ENCODE measurements at regions not wholly inside any gene's neighbourhood (a gene's known extent, or its start where the extent isn't known, plus 50 kb on each side); places are given as distances from the start of the nearest gene placed in this dataset.

DNA sequence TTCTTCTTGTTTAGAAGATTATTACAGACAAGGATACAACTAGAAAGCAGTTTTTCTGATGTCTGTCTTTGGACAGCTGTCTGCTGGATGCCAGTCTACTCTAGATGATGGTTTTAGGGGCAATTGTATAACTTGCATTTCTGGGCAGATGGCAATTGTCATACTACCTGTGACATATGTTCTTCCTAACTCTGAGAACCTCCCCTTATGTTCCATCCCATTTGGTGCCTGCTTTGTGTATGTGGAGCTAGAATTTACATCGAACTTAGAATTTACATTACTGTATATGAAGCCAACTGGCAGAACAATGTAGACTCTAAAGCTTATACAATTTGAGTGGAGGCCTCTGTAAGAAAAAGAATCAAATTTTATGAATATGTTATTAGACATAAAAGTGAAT, 430.2 kb upstream of the SEL1L start:
- Histone ChIP-seq H3K9me3 (ENCODE audit: control insufficient read depth, low read length) (no peaks in the 10 kb centered on the region), H3K4me3 (ENCODE audit: low read length) (no peak overlapping the region), H3K36me3 (ENCODE audit: control insufficient read depth, insufficient read depth, low read length, severe bottlenecking) (no peaks in the 10 kb centered on the region), H3K9ac (ENCODE audit: low read length) (no peak overlapping the region), H3K4me1 (ENCODE audit: control insufficient read depth, insufficient read depth, low read length) (no peaks in the 10 kb centered on the region), H3K27me3 (replicated peaks; ENCODE audit: control insufficient read depth, insufficient read depth, low read length) (no peaks in the 10 kb centered on the region)
- no peak for DNase-seq (ENCODE audit: low read depth)

DNA sequence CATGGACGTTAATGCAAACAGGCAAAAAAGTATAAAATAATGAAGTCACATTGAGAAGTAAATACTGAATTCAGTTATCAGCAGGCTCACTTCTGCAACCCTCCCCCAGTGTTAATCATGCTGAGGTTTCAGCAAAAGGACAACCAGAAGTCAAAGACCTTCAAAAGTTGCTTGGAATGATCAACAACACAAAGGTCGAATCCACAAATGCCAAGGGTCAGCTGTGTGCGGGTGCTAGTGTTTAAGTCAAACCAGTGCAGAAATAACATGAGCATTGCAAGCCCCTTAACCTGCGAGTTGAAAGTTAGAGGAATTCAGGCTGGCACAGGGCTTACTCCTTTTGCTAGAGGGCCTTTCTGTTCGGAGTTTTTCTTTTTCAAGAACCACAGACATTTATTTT, 436.7 kb upstream of the SEL1L start:
- H3K9ac ChIP-seq (ENCODE audit: low read length) = no peak overlapping the region
- no peak overlapping the region for H3K4me3 ChIP-seq (ENCODE audit: low read length)
- no peak for DNase-seq (ENCODE audit: low read depth)
- no peaks in the 10 kb centered on the region for H3K4me1 ChIP-seq (ENCODE audit: control insufficient read depth, insufficient read depth, low read length)
- H3K27me3 ChIP-seq (replicated peaks; ENCODE audit: control insufficient read depth, insufficient read depth, low read length) = no peaks in the 10 kb centered on the region
- H3K36me3 ChIP-seq (ENCODE audit: control insufficient read depth, insufficient read depth, low read length, severe bottlenecking) = no peaks in the 10 kb centered on the region
- H3K9me3 ChIP-seq (ENCODE audit: control insufficient read depth, low read length) = no peaks in the 10 kb centered on the region

DNA sequence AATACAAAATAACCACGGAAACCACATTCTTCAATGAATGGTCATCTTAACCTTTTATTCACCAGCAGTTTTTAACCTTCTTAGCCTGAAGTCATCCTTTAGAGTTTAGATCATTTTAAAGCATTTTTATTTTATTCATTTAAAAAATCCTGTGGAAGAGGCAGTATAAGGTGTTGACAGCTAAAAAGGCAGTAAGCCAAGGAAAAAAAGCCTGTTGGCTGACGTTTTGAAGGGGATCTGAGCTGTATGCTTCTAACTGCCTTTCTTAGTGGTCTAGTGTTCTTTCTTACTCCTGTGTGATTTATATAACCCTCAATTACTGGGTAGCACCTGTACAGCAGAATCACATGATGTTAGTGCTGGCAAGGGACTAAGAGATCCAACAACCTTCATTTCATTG, 438.3 kb upstream of the SEL1L start:
- no peaks in the 10 kb centered on the region for H3K9me3 ChIP-seq (ENCODE audit: control insufficient read depth, low read length)
- H3K27me3 ChIP-seq (replicated peaks; ENCODE audit: control insufficient read depth, insufficient read depth, low read length) = no peaks in the 10 kb centered on the region
- H3K4me1 ChIP-seq (ENCODE audit: control insufficient read depth, insufficient read depth, low read length) = no peaks in the 10 kb centered on the region
- no peak for DNase-seq (ENCODE audit: low read depth)
- no peak overlapping the region for H3K9ac ChIP-seq (ENCODE audit: low read length)
- H3K4me3 ChIP-seq (ENCODE audit: low read length) = no peak overlapping the region
- H3K36me3 ChIP-seq (ENCODE audit: control insufficient read depth, insufficient read depth, low read length, severe bottlenecking) = no peaks in the 10 kb centered on the region

DNA sequence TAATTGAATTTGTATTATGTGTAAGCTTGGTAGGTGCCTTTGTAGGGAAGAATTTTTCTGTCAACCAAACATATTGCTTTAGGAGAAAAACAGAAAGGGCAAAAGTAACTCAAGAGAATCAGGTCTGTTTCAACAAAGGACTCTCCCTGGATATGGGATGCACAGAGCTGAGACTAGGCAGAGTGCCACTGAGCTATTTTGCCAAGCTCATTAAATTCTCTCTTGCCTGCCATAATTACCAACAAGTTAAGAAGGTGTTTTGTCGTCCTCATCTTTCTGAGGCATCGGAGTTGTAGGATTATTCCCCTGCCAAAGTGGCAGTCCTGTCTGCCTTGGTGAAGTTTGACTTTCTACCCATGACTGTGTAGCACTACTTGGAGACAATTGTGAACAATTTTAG, 438.9 kb upstream of the SEL1L start:
- H3K36me3 ChIP-seq (ENCODE audit: control insufficient read depth, insufficient read depth, low read length, severe bottlenecking) = no peaks in the 10 kb centered on the region
- no peak for DNase-seq (ENCODE audit: low read depth)
- no peaks in the 10 kb centered on the region for H3K27me3 ChIP-seq (replicated peaks; ENCODE audit: control insufficient read depth, insufficient read depth, low read length)

DNA sequence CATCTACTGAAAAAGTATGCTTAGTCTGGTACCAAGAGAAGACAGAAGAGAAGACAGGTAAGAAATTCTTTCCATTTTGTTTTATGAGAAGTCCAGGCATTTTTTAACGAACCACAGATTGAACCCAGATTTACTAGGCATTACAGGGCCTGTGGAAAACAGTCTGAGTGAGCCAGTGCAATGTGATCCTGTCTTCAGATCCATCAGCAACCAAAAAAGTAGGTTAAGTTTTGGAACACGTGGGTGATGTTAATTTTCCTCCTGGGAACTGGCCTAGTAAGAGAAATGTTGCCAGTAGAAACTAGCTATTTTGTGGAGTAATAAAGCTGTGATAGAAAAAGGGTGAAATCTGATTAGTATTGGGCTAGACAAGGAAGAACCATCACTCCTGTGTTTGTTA, 440.9 kb upstream of the SEL1L start:
- H3K4me1 ChIP-seq (ENCODE audit: control insufficient read depth, insufficient read depth, low read length) = no peaks in the 10 kb centered on the region
- H3K9me3 ChIP-seq (ENCODE audit: control insufficient read depth, low read length) = no peaks in the 10 kb centered on the region
- H3K4me3 ChIP-seq (ENCODE audit: low read length) = no peak overlapping the region
- no peak for DNase-seq (ENCODE audit: low read depth)
- H3K9ac ChIP-seq (ENCODE audit: low read length) = no peak overlapping the region
- H3K27me3 ChIP-seq (replicated peaks; ENCODE audit: control insufficient read depth, insufficient read depth, low read length) = no peaks in the 10 kb centered on the region
- no peaks in the 10 kb centered on the region for H3K36me3 ChIP-seq (ENCODE audit: control insufficient read depth, insufficient read depth, low read length, severe bottlenecking)

More for the DNA sequence above, 438.9 kb upstream of the SEL1L start:
- H3K9me3 ChIP-seq (ENCODE audit: control insufficient read depth, low read length) = no peaks in the 10 kb centered on the region
- no peak overlapping the region for H3K4me3 ChIP-seq (ENCODE audit: low read length)
- no peak overlapping the region for H3K9ac ChIP-seq (ENCODE audit: low read length)
- no peaks in the 10 kb centered on the region for H3K4me1 ChIP-seq (ENCODE audit: control insufficient read depth, insufficient read depth, low read length)

DNA sequence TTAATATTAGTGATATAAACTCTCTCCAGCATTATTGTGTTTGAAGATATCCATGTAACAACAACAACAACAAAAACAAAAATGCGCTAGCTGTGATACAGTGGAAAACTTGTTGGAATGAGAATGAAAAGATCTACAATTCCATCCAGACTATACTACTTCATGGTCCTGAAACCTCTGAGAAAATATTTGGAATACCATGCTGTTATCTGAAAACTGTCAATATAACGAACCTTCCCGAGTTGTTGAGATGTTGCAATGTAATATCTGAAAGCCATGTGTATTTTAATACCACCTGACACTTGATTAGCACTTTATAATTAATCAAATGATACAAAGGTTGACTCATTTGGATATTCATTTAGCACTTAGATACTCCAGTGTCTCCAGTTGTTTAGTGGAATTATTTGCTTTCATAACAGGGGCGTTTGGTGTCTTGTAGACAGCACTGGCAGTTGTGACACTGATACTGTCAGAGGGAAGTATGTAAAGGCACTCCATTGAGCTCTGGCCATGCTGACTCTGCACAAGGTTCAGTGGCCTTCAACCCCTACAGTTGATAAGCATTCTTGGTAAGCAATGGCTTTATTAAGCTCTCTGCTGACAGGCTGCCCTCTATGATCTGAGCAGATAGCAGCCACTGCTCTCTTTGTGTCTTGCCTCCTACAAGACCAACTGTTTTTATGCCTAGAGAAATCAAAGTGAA, 447.1 kb upstream of the SEL1L start:
- Histone ChIP-seq H3K9me3 (ENCODE audit: control insufficient read depth, low read length) (no peaks in the 10 kb centered on the region), H3K4me1 (ENCODE audit: control insufficient read depth, insufficient read depth, low read length) (no peaks in the 10 kb centered on the region), H3K4me3 (ENCODE audit: low read length) (no peak overlapping the region), H3K9ac (ENCODE audit: low read length) (no peak overlapping the region), H3K36me3 (ENCODE audit: control insufficient read depth, insufficient read depth, low read length, severe bottlenecking) (no peaks in the 10 kb centered on the region), H3K27me3 (replicated peaks; ENCODE audit: control insufficient read depth, insufficient read depth, low read length) (no peaks in the 10 kb centered on the region)
- DNase-seq (ENCODE audit: low read depth) = no peak

DNA sequence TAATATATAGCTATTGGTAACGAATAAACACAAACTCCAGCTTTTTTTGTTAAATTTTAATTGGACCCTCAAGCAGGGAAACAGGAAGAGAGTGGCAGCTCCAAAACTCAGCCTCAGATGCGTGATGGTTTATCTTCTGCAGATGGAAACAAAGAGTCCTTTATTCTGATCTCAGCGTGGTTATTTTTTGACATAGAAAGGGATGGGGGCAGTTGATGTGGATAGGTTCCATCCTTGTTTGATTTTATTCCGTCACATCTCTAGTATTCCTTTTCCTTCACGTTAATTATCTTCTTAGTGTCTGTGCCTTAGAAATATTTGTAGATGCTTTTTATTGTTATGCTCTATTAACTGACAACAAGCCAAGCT, 447.6 kb upstream of the SEL1L start:
- H3K9me3 ChIP-seq (ENCODE audit: control insufficient read depth, low read length) = no peaks in the 10 kb centered on the region
- H3K36me3 ChIP-seq (ENCODE audit: control insufficient read depth, insufficient read depth, low read length, severe bottlenecking) = no peaks in the 10 kb centered on the region

DNA sequence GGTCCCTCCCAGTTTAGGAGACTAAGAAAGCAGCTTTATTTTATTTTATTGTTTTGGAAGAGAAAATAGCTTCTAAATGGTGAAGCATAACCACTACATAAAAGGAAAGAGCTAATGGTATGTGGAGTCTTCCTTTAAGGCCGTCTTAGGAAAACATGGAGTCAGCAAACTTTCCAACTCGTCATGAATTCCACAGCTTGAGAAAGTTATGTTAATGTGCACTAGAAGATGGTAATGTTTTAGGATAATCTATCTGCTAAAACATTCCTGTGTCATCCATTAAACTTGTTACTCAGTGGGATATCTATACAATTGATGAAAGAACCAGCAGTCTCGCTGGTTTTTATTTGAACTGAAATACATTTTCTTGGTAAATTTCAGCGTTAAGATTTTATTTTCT, 448.4 kb upstream of the SEL1L start:
- no peaks in the 10 kb centered on the region for H3K4me1 ChIP-seq (ENCODE audit: control insufficient read depth, insufficient read depth, low read length)
- no peak for DNase-seq (ENCODE audit: low read depth)
- no peaks in the 10 kb centered on the region for H3K27me3 ChIP-seq (replicated peaks; ENCODE audit: control insufficient read depth, insufficient read depth, low read length)
- no peaks in the 10 kb centered on the region for H3K36me3 ChIP-seq (ENCODE audit: control insufficient read depth, insufficient read depth, low read length, severe bottlenecking)
- no peak overlapping the region for H3K4me3 ChIP-seq (ENCODE audit: low read length)
- H3K9ac ChIP-seq (ENCODE audit: low read length) = no peak overlapping the region
- no peaks in the 10 kb centered on the region for H3K9me3 ChIP-seq (ENCODE audit: control insufficient read depth, low read length)

More for the DNA sequence above, 447.6 kb upstream of the SEL1L start:
- H3K4me3 ChIP-seq (ENCODE audit: low read length) = no peak overlapping the region
- H3K4me1 ChIP-seq (ENCODE audit: control insufficient read depth, insufficient read depth, low read length) = no peaks in the 10 kb centered on the region
- no peak overlapping the region for H3K9ac ChIP-seq (ENCODE audit: low read length)
- no peak for DNase-seq (ENCODE audit: low read depth)
- H3K27me3 ChIP-seq (replicated peaks; ENCODE audit: control insufficient read depth, insufficient read depth, low read length) = no peaks in the 10 kb centered on the region

DNA sequence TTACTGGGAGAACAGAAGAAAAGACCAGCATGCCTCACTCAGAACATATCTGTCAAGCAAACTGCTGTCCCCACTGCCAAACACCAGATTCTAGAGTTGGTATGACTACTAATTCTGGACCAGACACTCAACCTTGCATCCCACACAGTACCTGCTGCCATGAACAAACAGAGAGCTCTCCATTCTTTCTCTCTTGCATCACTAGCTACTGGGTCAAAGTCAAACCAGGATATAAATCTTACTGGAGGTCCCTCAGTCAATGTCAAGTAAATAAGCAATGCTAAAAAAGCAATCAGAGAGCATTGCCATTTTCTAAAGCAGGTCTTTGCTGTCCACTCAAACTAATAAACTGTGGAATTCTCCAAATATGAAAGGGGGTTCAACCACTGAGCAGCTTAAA, 452.4 kb upstream of the SEL1L start:
- H3K27me3 ChIP-seq (replicated peaks; ENCODE audit: control insufficient read depth, insufficient read depth, low read length) = no peaks in the 10 kb centered on the region
- H3K4me1 ChIP-seq (ENCODE audit: control insufficient read depth, insufficient read depth, low read length) = no peaks in the 10 kb centered on the region
- H3K36me3 ChIP-seq (ENCODE audit: control insufficient read depth, insufficient read depth, low read length, severe bottlenecking) = no peaks in the 10 kb centered on the region
- H3K9ac ChIP-seq (ENCODE audit: low read length) = no peak overlapping the region
- no peaks in the 10 kb centered on the region for H3K9me3 ChIP-seq (ENCODE audit: control insufficient read depth, low read length)
- no peak overlapping the region for H3K4me3 ChIP-seq (ENCODE audit: low read length)
- DNase-seq (ENCODE audit: low read depth) = no peak

DNA sequence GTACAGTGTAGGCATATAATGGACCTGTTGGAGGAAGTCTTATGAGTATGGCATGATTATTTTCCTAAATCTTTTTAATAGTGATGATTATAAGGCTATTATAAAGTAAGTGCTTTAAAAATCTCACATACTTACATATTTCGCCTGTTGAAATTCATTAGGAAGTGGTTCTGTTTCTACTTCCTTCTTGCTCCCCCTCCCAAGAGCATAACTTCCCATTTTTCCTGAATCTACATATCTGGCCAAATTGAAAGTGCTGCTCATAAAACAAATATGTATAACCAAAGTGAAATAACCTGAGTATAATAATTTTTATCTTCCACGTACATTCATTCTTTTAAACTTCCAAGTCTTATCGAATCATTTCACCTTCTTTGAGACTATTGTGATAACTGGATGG, 455.6 kb upstream of the SEL1L start:
- Histone ChIP-seq H3K9me3 (ENCODE audit: control insufficient read depth, low read length) (no peaks in the 10 kb centered on the region), H3K36me3 (ENCODE audit: control insufficient read depth, insufficient read depth, low read length, severe bottlenecking) (no peaks in the 10 kb centered on the region), H3K4me3 (ENCODE audit: low read length) (no peak overlapping the region), H3K9ac (ENCODE audit: low read length) (no peak overlapping the region), H3K27me3 (replicated peaks; ENCODE audit: control insufficient read depth, insufficient read depth, low read length) (no peaks in the 10 kb centered on the region), H3K4me1 (ENCODE audit: control insufficient read depth, insufficient read depth, low read length) (no peaks in the 10 kb centered on the region)
- no peak for DNase-seq (ENCODE audit: low read depth)

DNA sequence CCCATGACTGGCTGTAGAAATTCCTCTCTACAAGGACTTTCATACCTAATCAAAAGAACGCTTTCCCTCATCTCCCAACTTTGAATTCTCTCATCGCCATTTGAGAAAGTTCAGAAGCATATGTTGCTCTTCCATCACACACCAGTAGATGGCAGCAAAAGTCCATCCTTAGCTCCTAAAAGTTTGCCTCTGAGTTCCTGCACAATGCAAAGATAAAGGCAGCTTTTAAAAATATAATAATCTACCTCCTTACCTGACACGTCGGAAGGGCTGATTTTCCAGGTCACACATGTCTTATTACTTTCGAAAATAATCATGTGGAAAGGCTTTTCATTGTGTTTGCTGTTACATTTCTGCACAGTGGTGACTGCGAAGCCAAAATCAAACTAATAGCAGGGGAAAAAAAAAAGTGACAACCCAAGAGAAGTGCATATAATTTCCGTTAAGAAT, 456.7 kb upstream of the SEL1L start:
- Histone ChIP-seq H3K4me3 (ENCODE audit: low read length) (no peak overlapping the region), H3K9ac (ENCODE audit: low read length) (no peak overlapping the region), H3K9me3 (ENCODE audit: control insufficient read depth, low read length) (no peaks in the 10 kb centered on the region), H3K36me3 (ENCODE audit: control insufficient read depth, insufficient read depth, low read length, severe bottlenecking) (no peaks in the 10 kb centered on the region), H3K27me3 (replicated peaks; ENCODE audit: control insufficient read depth, insufficient read depth, low read length) (no peaks in the 10 kb centered on the region), H3K4me1 (ENCODE audit: control insufficient read depth, insufficient read depth, low read length) (no peaks in the 10 kb centered on the region)
- peak; percentile 79 for DNase-seq (ENCODE audit: low read depth)

DNA sequence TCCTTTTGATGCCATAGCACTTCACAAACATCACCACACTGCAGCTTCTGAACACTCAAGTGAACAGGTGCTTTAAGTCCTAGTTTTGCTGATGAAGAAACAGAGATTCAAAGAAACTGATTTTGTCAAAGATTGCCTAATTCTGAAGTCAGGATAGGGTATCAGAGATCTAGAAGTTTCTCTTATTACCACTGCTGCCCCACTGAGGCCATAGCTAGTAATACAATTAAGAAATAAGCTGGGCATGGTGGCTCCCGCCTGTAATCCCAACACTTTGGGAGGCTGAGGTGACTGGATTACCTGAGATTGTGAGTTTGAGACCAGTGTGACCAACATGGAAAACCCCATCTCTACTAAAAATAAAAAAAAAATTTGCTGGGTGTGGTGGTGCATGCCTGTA, 458.3 kb upstream of the SEL1L start:
- DNase-seq (ENCODE audit: low read depth) = peak; percentile 22
- no peak overlapping the region for H3K4me3 ChIP-seq (ENCODE audit: low read length)
- no peaks in the 10 kb centered on the region for H3K27me3 ChIP-seq (replicated peaks; ENCODE audit: control insufficient read depth, insufficient read depth, low read length)
- no peak overlapping the region for H3K9ac ChIP-seq (ENCODE audit: low read length)
- H3K9me3 ChIP-seq (ENCODE audit: control insufficient read depth, low read length) = no peaks in the 10 kb centered on the region
- H3K4me1 ChIP-seq (ENCODE audit: control insufficient read depth, insufficient read depth, low read length) = no peaks in the 10 kb centered on the region
- no peaks in the 10 kb centered on the region for H3K36me3 ChIP-seq (ENCODE audit: control insufficient read depth, insufficient read depth, low read length, severe bottlenecking)

Measured in adipocyte (in vitro differentiated cells).